ENCODE measurements at regions not wholly inside any gene's neighbourhood (a gene's known extent, or its start where the extent isn't known, plus 50 kb on each side); places are given as distances from the start of the nearest gene placed in this dataset.

GRCh38 chr2:239674981-239675825, 274.4 kb upstream of the HDAC4 start:
- H4K20me1 ChIP-seq (ENCODE audit: control insufficient read depth, insufficient read depth), result no peaks in the 10 kb centered on the region
- SMC1A ChIA-PET (ENCODE audit: uncharacterized antibody, unreplicated experiment), result no interaction called here
- ATAC-seq (no peak), DNase-seq (ENCODE audit: low read depth, low spot score) (no peak), FAIRE-seq (no peak)
- H3K9ac ChIP-seq (ENCODE audit: control insufficient read depth, insufficient read depth, low read length), result no peak overlapping the region
- H3K4me1 ChIP-seq (ENCODE audit: control insufficient read depth, insufficient read depth, low read length), result no peaks in the 10 kb centered on the region
- CTCF ChIA-PET, result no interaction called here
- H3K36me3 ChIP-seq (ENCODE audit: control insufficient read depth in 2 of 2, insufficient read depth in 2 of 2, low read length in 1 of 2), result no peaks in the 10 kb centered on the region
- no peak overlapping the region for H3K4me3 ChIP-seq
- BruUV-seq (replicated peaks), result no TSS peak
- H3K9me3 ChIP-seq (replicated peaks; ENCODE audit: control insufficient read depth, insufficient read depth, low read length), result no peaks in the 10 kb centered on the region
- TF ChIP-seq, protein P1, sequence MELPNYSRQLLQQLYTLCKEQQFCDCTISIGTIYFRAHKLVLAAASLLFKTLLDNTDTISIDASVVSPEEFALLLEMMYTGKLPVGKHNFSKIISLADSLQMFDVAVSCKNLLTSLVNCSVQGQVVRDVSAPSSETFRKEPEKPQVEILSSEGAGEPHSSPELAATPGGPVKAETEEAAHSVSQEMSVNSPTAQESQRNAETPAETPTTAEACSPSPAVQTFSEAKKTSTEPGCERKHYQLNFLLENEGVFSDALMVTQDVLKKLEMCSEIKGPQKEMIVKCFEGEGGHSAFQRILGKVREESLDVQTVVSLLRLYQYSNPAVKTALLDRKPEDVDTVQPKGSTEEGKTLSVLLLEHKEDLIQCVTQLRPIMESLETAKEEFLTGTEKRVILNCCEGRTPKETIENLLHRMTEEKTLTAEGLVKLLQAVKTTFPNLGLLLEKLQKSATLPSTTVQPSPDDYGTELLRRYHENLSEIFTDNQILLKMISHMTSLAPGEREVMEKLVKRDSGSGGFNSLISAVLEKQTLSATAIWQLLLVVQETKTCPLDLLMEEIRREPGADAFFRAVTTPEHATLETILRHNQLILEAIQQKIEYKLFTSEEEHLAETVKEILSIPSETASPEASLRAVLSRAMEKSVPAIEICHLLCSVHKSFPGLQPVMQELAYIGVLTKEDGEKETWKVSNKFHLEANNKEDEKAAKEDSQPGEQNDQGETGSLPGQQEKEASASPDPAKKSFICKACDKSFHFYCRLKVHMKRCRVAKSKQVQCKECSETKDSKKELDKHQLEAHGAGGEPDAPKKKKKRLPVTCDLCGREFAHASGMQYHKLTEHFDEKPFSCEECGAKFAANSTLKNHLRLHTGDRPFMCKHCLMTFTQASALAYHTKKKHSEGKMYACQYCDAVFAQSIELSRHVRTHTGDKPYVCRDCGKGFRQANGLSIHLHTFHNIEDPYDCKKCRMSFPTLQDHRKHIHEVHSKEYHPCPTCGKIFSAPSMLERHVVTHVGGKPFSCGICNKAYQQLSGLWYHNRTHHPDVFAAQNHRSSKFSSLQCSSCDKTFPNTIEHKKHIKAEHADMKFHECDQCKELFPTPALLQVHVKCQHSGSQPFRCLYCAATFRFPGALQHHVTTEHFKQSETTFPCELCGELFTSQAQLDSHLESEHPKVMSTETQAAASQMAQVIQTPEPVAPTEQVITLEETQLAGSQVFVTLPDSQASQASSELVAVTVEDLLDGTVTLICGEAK (IDR thresholded peaks at IDR 0.05; ENCODE audit: borderline replicate concordance), result no peak
- no peak for TF ChIP-seq DPF2 (IDR thresholded peaks at IDR 0.05)
- TF ChIP-seq E2F8 (IDR thresholded peaks at IDR 0.05; ENCODE audit: low read depth, partially characterized antibody), result no peak
- TF ChIP-seq RAD51 (IDR thresholded peaks at IDR 0.05), result no peak
- TF ChIP-seq SREBF2 (IDR thresholded peaks at IDR 0.05; ENCODE audit: low read length), result no peak
- TF ChIP-seq, protein P2, sequence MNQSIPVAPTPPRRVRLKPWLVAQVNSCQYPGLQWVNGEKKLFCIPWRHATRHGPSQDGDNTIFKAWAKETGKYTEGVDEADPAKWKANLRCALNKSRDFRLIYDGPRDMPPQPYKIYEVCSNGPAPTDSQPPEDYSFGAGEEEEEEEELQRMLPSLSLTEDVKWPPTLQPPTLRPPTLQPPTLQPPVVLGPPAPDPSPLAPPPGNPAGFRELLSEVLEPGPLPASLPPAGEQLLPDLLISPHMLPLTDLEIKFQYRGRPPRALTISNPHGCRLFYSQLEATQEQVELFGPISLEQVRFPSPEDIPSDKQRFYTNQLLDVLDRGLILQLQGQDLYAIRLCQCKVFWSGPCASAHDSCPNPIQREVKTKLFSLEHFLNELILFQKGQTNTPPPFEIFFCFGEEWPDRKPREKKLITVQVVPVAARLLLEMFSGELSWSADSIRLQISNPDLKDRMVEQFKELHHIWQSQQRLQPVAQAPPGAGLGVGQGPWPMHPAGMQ (IDR thresholded peaks at IDR 0.05; ENCODE audit: borderline replicate concordance), result no peak
- TF ChIP-seq, protein P3, sequence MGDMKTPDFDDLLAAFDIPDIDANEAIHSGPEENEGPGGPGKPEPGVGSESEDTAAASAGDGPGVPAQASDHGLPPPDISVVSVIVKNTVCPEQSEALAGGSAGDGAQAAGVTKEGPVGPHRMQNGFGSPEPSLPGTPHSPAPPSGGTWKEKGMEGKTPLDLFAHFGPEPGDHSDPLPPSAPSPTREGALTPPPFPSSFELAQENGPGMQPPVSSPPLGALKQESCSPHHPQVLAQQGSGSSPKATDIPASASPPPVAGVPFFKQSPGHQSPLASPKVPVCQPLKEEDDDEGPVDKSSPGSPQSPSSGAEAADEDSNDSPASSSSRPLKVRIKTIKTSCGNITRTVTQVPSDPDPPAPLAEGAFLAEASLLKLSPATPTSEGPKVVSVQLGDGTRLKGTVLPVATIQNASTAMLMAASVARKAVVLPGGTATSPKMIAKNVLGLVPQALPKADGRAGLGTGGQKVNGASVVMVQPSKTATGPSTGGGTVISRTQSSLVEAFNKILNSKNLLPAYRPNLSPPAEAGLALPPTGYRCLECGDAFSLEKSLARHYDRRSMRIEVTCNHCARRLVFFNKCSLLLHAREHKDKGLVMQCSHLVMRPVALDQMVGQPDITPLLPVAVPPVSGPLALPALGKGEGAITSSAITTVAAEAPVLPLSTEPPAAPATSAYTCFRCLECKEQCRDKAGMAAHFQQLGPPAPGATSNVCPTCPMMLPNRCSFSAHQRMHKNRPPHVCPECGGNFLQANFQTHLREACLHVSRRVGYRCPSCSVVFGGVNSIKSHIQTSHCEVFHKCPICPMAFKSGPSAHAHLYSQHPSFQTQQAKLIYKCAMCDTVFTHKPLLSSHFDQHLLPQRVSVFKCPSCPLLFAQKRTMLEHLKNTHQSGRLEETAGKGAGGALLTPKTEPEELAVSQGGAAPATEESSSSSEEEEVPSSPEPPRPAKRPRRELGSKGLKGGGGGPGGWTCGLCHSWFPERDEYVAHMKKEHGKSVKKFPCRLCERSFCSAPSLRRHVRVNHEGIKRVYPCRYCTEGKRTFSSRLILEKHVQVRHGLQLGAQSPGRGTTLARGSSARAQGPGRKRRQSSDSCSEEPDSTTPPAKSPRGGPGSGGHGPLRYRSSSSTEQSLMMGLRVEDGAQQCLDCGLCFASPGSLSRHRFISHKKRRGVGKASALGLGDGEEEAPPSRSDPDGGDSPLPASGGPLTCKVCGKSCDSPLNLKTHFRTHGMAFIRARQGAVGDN (IDR thresholded peaks at IDR 0.05), result no peak
- RAD21 ChIA-PET (ENCODE audit: unreplicated experiment), result no interaction called here
- no peaks in the 10 kb centered on the region; a peak in 1 of 4 replicates for H3K27me3 ChIP-seq (replicated peaks in 1 of 2; ENCODE audit: control insufficient read depth in 2 of 2, insufficient read depth in 2 of 2, low read length in 1 of 2)
- H3K79me2 ChIP-seq (ENCODE audit: control insufficient read depth, insufficient read depth, low read length), result no peaks in the 10 kb centered on the region
- WGBS (ENCODE audit: insufficient coverage, insufficient replicate concordance, low lambda C conversion rate, missing lambda C conversion rate), result 37% methylated on average over 16 of the region's 17 CpGs
- in situ Hi-C loops (cut with MboI) (no loop called here), intact Hi-C loops (cut with micrococcal nuclease; ENCODE audit: unreplicated experiment) (no loop called here)
- H3K27ac ChIP-seq (ENCODE audit: control insufficient read depth, insufficient read depth), result no peak overlapping the region
- no peak overlapping the region for H3K4me2 ChIP-seq (ENCODE audit: control insufficient read depth, insufficient read depth)
- POLR2A ChIA-PET, result no interaction called here
- no peak overlapping the region for H2AFZ ChIP-seq (ENCODE audit: control insufficient read depth, low read depth, low read length)

Measured in GM12878 (cell line).